Liver (tissue), 3 donors: ENCODE measurements at regions not wholly inside any gene's neighbourhood (a gene's known extent, or its start where the extent isn't known, plus 50 kb on each side); places are given as distances from the start of the nearest gene placed in this dataset.

Experiments used
- GABPA ChIP-seq, 2 donors: IDR thresholded peaks in 1 of 2; conservative IDR thresholded peaks in 1 of 2; 2 replicates each; pipeline ENCODE4 v1.6.1; 2016; ENCODE audit warnings: antibody characterized with exemption in 2 of 2, mild to moderate bottlenecking in 1 of 2, moderate library complexity in 1 of 2
- SP1 ChIP-seq: IDR thresholded peaks from 2 replicates; pipeline ENCODE4 v1.6.1; 2018; ENCODE audit warnings: antibody characterized with exemption, mild to moderate bottlenecking
- TAF1 ChIP-seq: conservative IDR thresholded peaks from 2 replicates; pipeline ENCODE4 v1.6.1; 2016; ENCODE audit warnings: antibody characterized with exemption, mild to moderate bottlenecking
- YY1 ChIP-seq: IDR thresholded peaks from 2 replicates; pipeline ENCODE4 v1.6.1; 2016; ENCODE audit warnings: antibody characterized with exemption, mild to moderate bottlenecking
- TF ChIP-seq, protein P1 (sequence below): fragments of 150-350 bp; IDR thresholded peaks from 2 replicates; pipeline ENCODE4 v1.5.1; 2017; ENCODE audit warnings: improper control_type of control experiment, low read depth, low read length; ENCODE audit not compliant: missing input control
- TF ChIP-seq, protein P2 (sequence below): IDR thresholded peaks from 2 replicates; pipeline ENCODE4 v1.6.1; 2016; ENCODE audit warnings: antibody characterized with exemption
- TF ChIP-seq, protein P3 (sequence below): IDR thresholded peaks from 2 replicates; pipeline ENCODE4 v1.6.1; 2016; ENCODE audit warnings: antibody characterized with exemption, mild to moderate bottlenecking
- donor health status: healthy.
- donor health status: healthy.

DNA sequence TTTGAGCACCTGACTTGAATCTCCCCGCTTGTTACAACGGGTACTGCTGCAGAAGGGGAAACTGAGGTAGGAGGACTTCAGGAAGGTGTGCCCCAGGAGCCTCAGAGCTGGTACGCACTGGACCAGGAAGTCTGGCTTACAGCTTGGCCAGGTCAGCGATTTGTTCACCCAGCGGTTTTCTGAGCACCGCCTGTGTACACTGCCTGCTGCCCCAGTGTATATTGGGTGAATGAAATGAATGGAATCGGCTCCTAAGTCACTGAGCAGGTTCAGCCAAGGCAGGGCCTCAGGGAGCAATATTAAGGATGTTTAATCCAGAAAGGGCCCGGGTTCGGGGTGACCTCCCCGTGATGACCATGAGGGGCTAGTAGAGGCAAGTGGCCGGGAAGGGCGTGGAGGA, 164.0 kb upstream of the CIBAR2 start:
- TF ChIP-seq, protein P1, sequence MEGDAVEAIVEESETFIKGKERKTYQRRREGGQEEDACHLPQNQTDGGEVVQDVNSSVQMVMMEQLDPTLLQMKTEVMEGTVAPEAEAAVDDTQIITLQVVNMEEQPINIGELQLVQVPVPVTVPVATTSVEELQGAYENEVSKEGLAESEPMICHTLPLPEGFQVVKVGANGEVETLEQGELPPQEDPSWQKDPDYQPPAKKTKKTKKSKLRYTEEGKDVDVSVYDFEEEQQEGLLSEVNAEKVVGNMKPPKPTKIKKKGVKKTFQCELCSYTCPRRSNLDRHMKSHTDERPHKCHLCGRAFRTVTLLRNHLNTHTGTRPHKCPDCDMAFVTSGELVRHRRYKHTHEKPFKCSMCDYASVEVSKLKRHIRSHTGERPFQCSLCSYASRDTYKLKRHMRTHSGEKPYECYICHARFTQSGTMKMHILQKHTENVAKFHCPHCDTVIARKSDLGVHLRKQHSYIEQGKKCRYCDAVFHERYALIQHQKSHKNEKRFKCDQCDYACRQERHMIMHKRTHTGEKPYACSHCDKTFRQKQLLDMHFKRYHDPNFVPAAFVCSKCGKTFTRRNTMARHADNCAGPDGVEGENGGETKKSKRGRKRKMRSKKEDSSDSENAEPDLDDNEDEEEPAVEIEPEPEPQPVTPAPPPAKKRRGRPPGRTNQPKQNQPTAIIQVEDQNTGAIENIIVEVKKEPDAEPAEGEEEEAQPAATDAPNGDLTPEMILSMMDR, result no peak
- TF ChIP-seq SP1 (no peak), TAF1 (no peak), GABPA (IDR thresholded peaks at IDR 0.05 in 1 of 2, conservative IDR thresholded peaks at IDR 0.05 in 1 of 2) (no peak), YY1 (no peak)
- TF ChIP-seq, protein P2, sequence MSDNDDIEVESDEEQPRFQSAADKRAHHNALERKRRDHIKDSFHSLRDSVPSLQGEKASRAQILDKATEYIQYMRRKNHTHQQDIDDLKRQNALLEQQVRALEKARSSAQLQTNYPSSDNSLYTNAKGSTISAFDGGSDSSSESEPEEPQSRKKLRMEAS, result no peak
- TF ChIP-seq, protein P3, sequence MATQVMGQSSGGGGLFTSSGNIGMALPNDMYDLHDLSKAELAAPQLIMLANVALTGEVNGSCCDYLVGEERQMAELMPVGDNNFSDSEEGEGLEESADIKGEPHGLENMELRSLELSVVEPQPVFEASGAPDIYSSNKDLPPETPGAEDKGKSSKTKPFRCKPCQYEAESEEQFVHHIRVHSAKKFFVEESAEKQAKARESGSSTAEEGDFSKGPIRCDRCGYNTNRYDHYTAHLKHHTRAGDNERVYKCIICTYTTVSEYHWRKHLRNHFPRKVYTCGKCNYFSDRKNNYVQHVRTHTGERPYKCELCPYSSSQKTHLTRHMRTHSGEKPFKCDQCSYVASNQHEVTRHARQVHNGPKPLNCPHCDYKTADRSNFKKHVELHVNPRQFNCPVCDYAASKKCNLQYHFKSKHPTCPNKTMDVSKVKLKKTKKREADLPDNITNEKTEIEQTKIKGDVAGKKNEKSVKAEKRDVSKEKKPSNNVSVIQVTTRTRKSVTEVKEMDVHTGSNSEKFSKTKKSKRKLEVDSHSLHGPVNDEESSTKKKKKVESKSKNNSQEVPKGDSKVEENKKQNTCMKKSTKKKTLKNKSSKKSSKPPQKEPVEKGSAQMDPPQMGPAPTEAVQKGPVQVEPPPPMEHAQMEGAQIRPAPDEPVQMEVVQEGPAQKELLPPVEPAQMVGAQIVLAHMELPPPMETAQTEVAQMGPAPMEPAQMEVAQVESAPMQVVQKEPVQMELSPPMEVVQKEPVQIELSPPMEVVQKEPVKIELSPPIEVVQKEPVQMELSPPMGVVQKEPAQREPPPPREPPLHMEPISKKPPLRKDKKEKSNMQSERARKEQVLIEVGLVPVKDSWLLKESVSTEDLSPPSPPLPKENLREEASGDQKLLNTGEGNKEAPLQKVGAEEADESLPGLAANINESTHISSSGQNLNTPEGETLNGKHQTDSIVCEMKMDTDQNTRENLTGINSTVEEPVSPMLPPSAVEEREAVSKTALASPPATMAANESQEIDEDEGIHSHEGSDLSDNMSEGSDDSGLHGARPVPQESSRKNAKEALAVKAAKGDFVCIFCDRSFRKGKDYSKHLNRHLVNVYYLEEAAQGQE, result no peak
